Nucleus accumbens (tissue), 56 donors: ENCODE measurements at regions not wholly inside any gene's neighbourhood (a gene's known extent, or its start where the extent isn't known, plus 50 kb on each side); places are given as distances from the start of the nearest gene placed in this dataset.

Source experiments
- DNase-seq, 56 donors: peaks; one replicate each; lab custom pipeline; 2025; lab: John Stamatoyannopoulos, UW

- DNase-seq, result no peak
Observed at GRCh38 chr6:92195796-92196195, 1223.6 kb downstream of the EPHA7 start.

GRCh38 chr6:92188016-92188415, 1231.3 kb downstream of the EPHA7 start:
- no peak for DNase-seq

- no peak for DNase-seq
Observed at GRCh38 chr6:92184933-92185332, 1234.4 kb downstream of the EPHA7 start.

GRCh38 chr6:92181347-92181746, 1238.0 kb downstream of the EPHA7 start:
- DNase-seq, result no peak

- no peak for DNase-seq
Observed at GRCh38 chr6:92180090-92180489, 1239.3 kb downstream of the EPHA7 start.

GRCh38 chr6:92176666-92177065, 1242.7 kb downstream of the EPHA7 start:
- no peak for DNase-seq

GRCh38 chr6:92174398-92175073, 1244.8 kb downstream of the EPHA7 start:
- DNase-seq, result no peak

DNA sequence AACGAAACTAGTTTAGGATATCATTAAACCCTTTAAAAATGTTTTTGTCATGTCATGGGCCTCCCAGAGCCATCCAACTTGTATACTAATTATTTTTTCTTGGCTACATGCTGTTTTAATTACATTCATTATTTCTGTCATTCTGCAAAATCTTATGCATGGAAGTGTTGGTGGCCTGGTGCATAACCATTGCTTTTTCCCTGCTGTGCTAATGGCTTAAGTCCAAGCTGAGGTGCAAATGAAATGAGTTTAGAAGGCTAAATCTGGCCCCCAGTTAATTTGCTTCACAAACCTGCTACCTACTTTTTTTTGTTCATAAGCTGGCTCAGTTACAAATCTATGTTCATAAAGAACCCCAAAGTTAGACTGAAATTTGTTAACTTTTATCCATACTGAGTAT, 1249.9 kb downstream of the EPHA7 start:
- no peak for DNase-seq

DNA sequence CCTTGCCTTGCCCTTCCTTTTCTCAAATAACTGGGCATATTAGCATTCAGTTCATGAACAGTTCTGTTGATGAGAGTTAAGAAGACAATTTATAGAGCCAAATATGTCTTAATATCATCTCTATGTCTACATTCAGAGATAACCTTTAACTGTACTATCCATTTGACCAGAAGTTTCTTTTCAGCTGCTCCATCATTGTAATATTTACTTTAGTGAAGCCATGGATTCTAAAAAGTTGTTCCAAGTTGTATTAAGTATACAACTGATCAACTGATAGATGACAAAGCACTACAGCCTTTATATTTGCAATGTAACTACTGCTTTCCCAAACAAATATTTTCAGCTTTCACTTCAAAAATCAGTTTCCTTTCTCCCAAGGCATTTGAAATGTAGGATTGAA, 1252.7 kb downstream of the EPHA7 start:
- DNase-seq, result no peak

GRCh38 chr6:92161953-92162352, 1257.4 kb downstream of the EPHA7 start:
- no peak for DNase-seq

DNA sequence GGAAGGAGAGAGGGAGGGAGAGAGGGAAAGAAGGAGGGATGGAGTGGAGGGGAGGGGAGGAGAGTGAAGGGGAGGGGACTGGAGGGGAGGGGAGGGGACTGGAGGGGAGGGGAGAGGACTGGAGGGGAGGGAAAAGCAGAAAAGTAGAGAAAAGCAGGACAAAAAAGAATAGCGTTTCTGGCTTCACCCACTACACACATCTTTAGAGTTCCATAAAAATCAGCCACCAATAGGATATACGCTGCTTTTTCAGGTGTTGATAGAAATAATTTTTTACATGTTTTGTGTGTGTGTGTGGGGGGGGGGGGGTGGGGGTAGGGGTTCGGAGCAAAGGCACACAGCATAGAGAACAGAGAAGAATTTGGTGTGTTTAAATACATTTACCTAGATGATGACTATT, 1259.1 kb downstream of the EPHA7 start:
- DNase-seq, result no peak

DNA sequence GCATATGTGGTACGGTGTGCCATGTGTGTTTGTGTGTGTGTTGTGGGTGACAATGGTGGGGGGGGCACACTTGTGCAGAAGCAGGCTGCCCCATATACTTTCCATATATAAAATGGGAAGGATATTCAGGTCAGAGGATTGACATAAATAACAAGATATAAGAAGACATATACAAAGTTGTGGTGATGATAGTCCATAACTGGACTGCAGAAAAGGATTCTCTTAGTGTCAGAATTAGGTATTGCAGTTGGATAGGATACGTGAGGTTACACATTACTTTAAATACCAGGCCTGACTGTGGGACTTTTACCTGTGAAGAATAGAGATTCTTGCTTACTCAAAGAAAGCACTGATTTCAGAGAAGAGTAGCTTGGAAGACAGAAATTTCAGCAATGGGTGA, 1260.3 kb downstream of the EPHA7 start:
- no peak for DNase-seq

DNA sequence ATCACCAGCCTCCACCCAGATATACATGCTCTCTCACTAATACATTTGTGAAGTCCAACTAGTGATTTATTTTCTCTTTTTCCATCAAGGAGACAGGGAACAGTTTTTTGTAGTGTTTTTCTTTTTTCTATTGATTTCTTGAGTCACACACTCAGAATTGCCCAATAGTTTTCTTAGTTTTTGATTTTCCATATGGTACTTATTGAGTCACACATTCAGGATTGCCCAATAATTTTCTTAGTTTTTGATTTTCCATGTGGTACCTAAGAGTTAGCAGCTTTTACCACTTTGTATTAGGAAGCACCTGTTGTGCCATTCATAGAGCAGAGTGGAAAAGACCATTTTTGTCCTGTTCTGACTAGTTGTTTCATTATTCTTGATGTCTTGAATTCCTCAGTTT, 1268.8 kb downstream of the EPHA7 start:
- DNase-seq, result no peak

GRCh38 chr6:92147246-92147645, 1272.1 kb downstream of the EPHA7 start:
- DNase-seq, result no peak

- no peak for DNase-seq
Observed at GRCh38 chr6:92139601-92140000, 1279.8 kb downstream of the EPHA7 start.

- DNase-seq, result no peak
Observed at GRCh38 chr6:92132957-92133356, 1286.4 kb downstream of the EPHA7 start.

DNA sequence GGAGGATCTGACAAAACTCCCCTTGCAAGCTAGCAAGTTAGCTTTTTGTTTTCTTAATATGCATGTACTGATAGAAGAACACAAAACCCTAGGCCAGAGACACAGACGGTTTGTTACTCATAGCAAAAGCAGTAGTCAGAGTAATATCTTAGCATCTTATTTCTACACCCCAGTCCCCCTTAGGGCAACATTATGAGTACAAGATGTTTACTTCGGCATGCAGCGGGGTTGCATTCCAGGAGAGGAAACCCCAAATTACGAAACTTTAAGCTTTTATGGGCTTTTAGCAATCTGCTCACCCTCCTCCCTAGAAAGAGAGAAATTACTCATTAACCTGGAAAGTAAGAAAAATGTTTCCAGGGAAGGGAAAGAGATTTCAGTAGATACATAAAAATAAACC, 1286.9 kb downstream of the EPHA7 start:
- DNase-seq, result no peak

GRCh38 chr6:92130944-92131343, 1288.4 kb downstream of the EPHA7 start:
- DNase-seq, result no peak

DNA sequence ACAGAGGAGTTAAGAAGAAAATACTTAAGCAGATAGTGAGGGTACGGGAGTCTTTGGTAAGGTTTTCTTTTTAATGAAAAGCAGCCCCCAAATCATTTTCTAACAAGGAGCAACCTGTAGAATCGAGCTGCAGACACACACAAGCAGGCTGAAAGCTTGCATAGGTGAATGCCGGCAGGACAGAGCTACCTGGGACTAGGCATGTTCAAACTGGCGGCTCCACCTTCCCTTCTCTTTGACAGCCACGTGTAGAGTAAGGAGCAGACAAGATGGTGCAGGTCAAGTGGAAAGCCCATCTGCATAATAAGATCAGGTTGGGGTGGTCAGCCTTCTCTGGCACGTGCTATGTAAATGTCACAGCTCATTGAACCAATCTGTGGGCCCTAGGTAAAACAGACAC, 1292.4 kb downstream of the EPHA7 start:
- no peak for DNase-seq

DNA sequence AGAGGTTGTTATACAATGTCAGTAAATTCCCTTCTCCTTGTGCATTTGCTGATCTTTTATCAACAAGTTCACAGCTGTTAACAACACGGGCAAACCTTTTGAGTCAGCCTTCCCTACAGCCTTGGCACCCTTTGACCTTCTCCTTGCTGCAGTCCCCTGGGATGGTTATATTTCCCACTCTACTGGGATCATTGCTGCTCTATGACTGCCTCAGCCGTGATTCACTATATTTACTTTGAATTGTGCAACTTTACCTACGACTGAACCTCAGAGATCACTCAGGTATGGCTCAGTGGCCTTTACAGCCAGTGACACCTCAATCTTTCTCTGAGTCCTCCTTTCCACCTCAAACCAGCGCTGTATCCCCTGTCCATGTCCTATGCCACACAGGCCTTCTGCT, 1293.3 kb downstream of the EPHA7 start:
- no peak for DNase-seq

- no peak for DNase-seq
Observed at GRCh38 chr6:92125681-92126080, 1293.7 kb downstream of the EPHA7 start.

GRCh38 chr6:92124200-92124651, 1295.1 kb downstream of the EPHA7 start:
- no peak for DNase-seq

GRCh38 chr6:92122746-92123145, 1296.6 kb downstream of the EPHA7 start:
- no peak for DNase-seq
